SK-N-SH treated with all-trans-retinoic acid at 6 μM for 48 hours (cell line): ENCODE measurements at regions not wholly inside any gene's neighbourhood (a gene's known extent, or its start where the extent isn't known, plus 50 kb on each side); places are given as distances from the start of the nearest gene placed in this dataset.

Experiments used
- CSDC2 ChIP-seq: fragments of 250-450 bp; sonication (Bioruptor Pico); IDR thresholded peaks from 2 replicates; pipeline ENCODE4 v1.5.0; 2020; ENCODE audit warnings: mild to moderate bottlenecking, moderate library complexity
- SNAI2 ChIP-seq: fragments of 250-450 bp; sonication (Bioruptor Pico); IDR thresholded peaks from 2 replicates; pipeline ENCODE4 v1.5.0; 2020; ENCODE audit warnings: mild to moderate bottlenecking, moderate library complexity
- ZFP30 ChIP-seq: fragments of 450-650 bp; formaldehyde crosslinking; IDR thresholded peaks from 2 replicates; pipeline ENCODE4 v1.5.0; 2022; ENCODE audit warnings: mild to moderate bottlenecking, moderate library complexity

- TF ChIP-seq CSDC2 (CRISPR knock-in tag) (no peak), ZFP30 (CRISPR knock-in tag) (no peak), SNAI2 (CRISPR knock-in tag) (no peak)
Measured at GRCh38 chr14:101233391-101233790, 327.9 kb upstream of the DIO3 start.
